Inflammatory macrophage (primary cell): ENCODE measurements at regions not wholly inside any gene's neighbourhood (a gene's known extent, or its start where the extent isn't known, plus 50 kb on each side); places are given as distances from the start of the nearest gene placed in this dataset.

Source experiments
- DNase-seq, 2 donors: peaks; one replicate each; pipeline ENCODE4 v3.0.0-alpha.2; 2020 to 2022

- DNase-seq: no peak
These were observed 458.4 kb downstream of the HS3ST3B1 start for GRCh38 chr17:14759325-14759724.

GRCh38 chr17:14756479-14756878 lies 455.6 kb downstream of the HS3ST3B1 start:
- no peak for DNase-seq

GRCh38 chr17:14755002-14755401 lies 454.1 kb downstream of the HS3ST3B1 start:
- DNase-seq: no peak

- DNase-seq: no peak
These were observed 452.5 kb downstream of the HS3ST3B1 start for GRCh38 chr17:14753383-14753782.

GRCh38 chr17:14752011-14752410 lies 451.1 kb downstream of the HS3ST3B1 start:
- DNase-seq: no peak

DNA sequence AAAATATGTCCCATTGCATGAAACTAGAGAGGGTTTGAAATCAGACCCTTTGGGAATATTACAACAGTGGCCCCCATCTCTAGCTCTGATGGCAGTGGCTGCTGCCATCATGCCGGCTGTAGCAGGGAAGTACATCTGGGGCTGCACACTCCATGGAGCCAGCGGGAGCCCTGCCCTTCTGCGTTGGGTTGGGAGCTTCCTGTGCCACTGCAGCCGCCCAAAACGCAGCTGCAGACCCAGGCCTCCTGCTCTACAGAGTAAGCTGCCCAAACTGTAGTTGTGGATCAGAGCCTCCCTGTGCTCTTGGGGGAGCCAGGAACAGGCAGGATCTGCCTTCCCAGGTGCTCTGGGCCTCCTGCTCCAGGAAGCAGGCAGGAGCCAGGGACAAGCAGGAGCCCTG lies 450.0 kb downstream of the HS3ST3B1 start:
- no peak for DNase-seq

DNA sequence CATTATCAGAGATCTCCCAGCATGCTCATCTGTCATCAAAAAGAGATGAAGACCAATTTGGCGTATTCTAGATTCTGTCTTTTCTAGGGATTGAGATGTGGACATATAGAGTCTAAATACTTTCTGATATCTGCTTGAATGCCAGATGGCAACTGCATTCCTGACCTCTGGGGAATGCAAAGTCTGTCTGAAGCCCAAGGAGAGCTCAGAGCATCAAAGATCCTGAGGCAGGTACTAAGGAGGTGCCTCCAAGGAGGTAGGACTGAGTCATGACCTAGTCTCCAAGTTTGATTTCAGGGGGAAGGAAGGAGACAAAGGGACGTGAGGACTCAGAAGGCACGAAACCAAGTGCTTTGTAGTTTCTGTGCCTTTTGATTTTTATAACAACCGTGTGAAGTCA lies 448.4 kb downstream of the HS3ST3B1 start:
- DNase-seq: no peak

DNA sequence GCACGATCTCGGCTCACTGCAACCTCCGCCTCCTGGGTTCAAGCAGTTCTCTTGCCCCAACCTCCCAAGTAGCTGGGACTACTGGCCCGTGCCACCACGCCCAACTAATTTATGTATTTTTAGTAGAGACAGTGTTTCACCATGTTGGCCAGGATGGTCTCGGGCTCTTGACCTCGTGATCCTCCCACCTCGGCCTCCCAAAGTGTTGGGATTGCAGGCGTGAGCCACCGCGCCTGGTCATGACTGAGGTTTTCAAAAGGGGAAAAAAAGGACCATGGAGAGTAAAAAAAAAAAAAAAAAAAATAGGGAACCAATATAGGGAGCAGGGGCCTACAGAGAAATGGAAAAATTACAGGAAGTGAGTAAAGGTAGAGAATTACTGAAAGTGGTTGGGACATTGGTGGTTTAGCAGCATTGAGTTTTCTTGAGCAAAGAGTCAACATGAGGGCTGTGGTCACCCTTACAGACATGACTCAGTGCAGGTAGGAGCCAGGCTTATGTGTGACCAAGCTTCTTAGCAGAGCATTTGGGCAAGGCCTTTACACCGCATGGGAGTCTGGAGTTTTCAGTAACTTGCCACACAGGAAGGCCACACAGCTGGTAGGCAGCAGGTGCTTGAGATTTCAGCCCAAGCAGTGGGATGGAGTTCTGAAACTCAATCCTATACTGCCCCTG lies 447.3 kb downstream of the HS3ST3B1 start:
- DNase-seq: peak; percentile 54 to 65

DNA sequence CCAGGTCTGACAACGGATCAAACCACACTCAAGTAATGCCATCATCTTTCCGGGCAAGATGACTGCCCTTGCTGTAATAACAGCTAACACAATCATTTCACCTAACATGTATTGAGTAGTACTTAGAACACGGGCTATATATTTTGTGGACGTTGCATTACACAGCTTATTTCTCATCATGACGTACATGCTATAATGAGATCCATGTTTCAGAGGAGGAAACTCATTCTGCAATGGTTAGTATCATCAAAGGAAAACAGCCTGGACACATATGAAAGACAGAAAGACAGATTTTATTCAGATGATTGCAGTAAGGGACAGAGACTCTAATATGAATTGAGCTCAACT lies 446.7 kb downstream of the HS3ST3B1 start:
- DNase-seq: no peak

- peak; percentile 54 to 71 for DNase-seq
These were observed 446.1 kb downstream of the HS3ST3B1 start for GRCh38 chr17:14746822-14747602.

GRCh38 chr17:14745541-14745940 lies 444.7 kb downstream of the HS3ST3B1 start:
- DNase-seq: no peak

DNA sequence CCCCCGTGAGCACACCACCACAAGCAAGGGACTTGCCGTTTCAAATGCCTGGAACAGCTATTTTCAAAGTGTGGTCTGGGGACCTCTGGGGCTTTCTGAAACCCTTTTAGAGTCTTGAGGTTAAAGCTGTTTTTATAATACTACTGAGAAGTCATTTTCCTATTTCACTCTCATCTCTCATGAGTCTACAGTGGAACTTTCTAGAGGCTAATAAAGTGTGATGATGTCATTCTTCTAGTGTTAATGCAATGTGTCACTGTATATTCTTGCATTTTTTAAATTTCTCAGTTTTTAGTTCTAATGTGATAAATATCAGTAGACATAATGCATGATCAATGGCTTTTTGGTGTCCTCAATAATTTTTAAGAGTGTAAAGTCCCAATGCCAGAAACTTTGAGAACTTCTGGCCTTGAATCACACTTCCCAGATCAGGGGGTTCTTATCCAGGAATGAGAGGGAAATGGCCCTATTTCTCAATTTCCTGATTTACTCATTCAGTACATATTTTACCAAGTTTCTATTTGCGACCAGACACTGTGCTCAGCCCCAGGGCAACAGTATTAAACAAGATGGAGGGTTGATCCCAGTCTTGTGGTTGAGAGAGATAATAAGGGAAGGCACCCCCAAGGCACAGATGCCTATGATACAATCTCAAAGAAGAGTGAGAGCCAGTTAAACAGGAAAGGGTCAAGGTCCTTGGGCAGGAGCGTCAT lies 444.0 kb downstream of the HS3ST3B1 start:
- DNase-seq: peak; percentile 26 to 54

- DNase-seq: no peak
These were observed 440.6 kb downstream of the HS3ST3B1 start for GRCh38 chr17:14741491-14741890.

- peak; percentile 37 to 47 for DNase-seq
These were observed 439.0 kb downstream of the HS3ST3B1 start for GRCh38 chr17:14739656-14740431.

GRCh38 chr17:14738652-14738988 lies 437.7 kb downstream of the HS3ST3B1 start:
- DNase-seq: no peak

- peak; percentile 97 for DNase-seq
These were observed 437.2 kb downstream of the HS3ST3B1 start for GRCh38 chr17:14737984-14738651.

DNA sequence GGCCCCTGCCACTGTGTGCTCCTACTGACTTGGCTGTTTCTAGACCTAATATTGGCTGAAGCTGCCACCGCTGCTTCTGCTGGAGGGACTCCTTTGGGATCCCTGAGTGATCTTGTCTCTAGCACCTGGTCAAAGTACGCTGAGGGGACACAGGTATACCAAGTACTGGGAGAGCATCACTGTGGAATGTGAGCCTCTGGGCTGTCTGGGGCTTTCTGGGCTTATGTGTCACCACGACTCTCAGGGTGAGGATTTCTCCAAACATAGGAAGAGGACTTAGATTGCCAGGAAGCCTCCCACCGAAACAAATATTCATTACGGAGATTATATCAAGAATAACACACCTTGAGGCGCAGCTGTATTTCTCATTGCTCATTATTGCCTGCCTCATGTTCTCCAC lies 435.8 kb downstream of the HS3ST3B1 start:
- DNase-seq: no peak

DNA sequence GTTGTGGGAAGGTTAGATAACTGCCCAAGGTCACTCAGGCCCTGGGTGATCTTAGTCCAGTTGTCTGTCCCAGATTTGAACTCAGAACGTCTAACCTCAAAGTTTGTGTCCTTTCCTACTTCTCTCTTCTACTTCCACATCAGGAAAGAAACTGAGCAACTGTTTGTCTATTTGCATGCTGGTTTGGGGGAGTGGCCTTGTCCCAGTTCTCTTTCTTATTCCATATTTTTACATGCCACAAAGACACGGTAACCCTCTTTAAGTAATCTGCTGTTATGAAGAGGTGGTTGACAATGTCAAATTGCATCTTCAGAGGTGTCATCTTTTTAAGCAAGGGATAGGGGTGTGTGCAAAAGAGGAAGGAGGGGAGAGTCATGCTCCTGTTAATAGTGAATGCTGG lies 432.5 kb downstream of the HS3ST3B1 start:
- peak; percentile 37 to 49 for DNase-seq

DNA sequence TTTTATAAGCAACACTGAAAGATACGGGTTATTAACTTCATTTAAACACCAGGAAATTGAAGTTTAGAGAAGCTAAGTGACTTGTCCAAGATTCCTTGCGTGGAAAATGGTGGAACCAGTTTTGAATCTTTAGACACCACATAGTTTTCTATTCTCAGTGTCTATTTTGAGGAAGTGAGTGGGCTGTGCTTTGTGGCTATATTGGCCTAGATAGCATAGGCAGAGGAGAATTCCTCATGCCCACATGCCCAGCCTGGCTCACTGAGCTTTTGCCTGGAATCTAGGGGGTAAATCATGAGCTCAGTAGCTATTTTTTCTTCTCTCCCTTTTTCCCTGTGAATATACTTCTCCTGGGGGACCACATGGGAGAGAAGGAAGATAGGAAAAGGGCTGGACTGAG lies 431.3 kb downstream of the HS3ST3B1 start:
- DNase-seq: peak; percentile 25 to 65

- peak in 1 of 2 donors; percentile 7 for DNase-seq
These were observed 430.7 kb downstream of the HS3ST3B1 start for GRCh38 chr17:14731591-14731990.

GRCh38 chr17:14730821-14731220 lies 429.9 kb downstream of the HS3ST3B1 start:
- DNase-seq: no peak

DNA sequence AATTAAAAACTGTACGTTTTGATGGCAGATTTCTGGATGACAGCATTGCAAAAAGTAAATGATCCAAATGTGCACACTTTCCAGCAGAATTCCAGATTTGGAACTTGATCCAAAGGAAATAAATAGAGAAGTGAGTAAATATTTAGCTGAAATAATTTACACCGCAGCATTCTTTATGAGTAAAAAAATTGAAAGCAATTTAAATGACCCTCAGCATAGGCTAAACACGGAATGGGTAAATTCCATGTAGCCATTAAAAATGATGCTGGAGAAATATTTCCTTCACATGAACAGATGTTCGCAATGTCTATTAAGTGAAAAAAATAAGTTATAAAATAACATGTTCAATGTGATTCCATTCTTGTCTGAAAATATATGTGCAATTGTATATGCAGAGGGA lies 424.8 kb downstream of the HS3ST3B1 start:
- no peak for DNase-seq
